ENCODE measurements at regions not wholly inside any gene's neighbourhood (a gene's known extent, or its start where the extent isn't known, plus 50 kb on each side); places are given as distances from the start of the nearest gene placed in this dataset.
A peak's percentile ranks its signal among the peaks of the same experiment; 100 is the strongest.

DNA sequence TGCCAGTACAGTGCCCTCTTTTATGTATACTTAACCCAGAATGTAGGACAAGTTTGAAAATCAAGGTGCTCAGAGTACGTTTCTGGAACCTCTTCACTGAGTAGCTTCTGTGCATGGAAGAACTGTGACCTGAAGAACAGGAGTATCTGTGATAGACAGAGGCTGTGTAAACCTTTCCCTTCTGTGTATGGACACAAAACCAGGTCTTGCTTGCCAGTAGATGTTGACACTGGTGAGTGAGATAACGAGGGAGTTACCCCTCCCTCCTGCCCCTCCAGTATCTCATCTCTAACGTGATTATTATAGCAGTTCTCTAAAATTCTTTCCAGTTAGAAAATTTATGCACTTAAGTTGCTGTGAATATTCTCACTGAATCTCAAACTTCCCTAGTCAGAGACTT, 170.8 kb downstream of the RPL10L start:
- no peak for DNase-seq
- H3K36me3 Mint-ChIP-seq (ENCODE audit: low read depth), result no peaks in the 10 kb centered on the region
- H3K27ac Mint-ChIP-seq, result no peak overlapping the region
- no peaks in the 10 kb centered on the region for H3K27me3 Mint-ChIP-seq (ENCODE audit: low read depth, poor library complexity)
- H3K4me1 Mint-ChIP-seq, result no peaks in the 10 kb centered on the region
- H3K4me3 Mint-ChIP-seq, result no peak overlapping the region
- TF ChIP-seq, protein P1, sequence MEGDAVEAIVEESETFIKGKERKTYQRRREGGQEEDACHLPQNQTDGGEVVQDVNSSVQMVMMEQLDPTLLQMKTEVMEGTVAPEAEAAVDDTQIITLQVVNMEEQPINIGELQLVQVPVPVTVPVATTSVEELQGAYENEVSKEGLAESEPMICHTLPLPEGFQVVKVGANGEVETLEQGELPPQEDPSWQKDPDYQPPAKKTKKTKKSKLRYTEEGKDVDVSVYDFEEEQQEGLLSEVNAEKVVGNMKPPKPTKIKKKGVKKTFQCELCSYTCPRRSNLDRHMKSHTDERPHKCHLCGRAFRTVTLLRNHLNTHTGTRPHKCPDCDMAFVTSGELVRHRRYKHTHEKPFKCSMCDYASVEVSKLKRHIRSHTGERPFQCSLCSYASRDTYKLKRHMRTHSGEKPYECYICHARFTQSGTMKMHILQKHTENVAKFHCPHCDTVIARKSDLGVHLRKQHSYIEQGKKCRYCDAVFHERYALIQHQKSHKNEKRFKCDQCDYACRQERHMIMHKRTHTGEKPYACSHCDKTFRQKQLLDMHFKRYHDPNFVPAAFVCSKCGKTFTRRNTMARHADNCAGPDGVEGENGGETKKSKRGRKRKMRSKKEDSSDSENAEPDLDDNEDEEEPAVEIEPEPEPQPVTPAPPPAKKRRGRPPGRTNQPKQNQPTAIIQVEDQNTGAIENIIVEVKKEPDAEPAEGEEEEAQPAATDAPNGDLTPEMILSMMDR (IDR thresholded peaks at IDR 0.05), result no peak
- H3K9me3 Mint-ChIP-seq, result peaks cover 12% of the 10 kb centered on the region

DNA sequence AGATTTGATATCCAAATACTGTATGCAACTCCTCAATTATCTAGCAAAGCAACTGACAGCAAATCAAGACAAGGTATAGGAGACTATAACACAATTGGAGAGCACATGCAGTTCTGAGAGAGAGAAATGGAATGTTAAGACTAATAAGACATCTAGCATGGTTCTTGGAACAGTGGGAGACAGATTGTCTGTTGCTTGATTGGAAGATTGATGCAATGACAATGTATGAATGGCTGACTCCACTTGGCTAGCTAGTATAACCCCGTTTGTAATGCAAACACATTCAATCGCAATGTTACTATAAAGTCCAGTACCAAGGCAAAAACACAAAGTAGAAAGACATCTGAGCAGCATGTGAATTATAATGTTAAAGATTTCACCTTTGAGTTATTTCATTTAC, 179.3 kb downstream of the RPL10L start:
- TF ChIP-seq, protein P1 (IDR thresholded peaks at IDR 0.05), result no peak
- no peaks in the 10 kb centered on the region for H3K27me3 Mint-ChIP-seq (ENCODE audit: low read depth, poor library complexity)
- no peak for DNase-seq
- H3K36me3 Mint-ChIP-seq (ENCODE audit: low read depth), result no peaks in the 10 kb centered on the region
- no peak overlapping the region for H3K27ac Mint-ChIP-seq
- H3K9me3 Mint-ChIP-seq, result peaks cover 14% of the 10 kb centered on the region
- H3K4me1 Mint-ChIP-seq, result no peaks in the 10 kb centered on the region
- no peak overlapping the region for H3K4me3 Mint-ChIP-seq

DNA sequence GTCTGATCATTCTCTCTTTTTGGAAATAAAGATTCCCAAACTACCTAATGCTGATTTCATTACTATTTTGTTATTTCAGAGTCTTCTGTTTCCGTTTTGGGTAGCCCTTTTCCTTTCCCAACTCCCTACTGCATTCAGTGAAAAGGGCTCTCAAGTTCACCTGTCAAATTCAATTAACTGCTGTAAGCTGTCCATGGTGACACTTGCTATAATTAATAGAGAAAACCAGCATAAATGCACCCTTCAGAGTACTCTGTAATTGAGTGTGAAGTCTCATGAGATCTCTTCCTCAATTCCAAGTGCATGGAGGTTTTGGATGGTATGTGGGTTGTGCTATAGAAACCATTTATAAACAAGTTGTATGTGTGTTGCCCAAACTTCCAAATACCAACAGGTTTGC, 187.2 kb downstream of the RPL10L start:
- TF ChIP-seq, protein P1 (IDR thresholded peaks at IDR 0.05), result no peak
- Mint-ChIP-seq H3K36me3 (ENCODE audit: low read depth) (peaks cover 6% of the 10 kb centered on the region), H3K27ac (no peak overlapping the region), H3K4me3 (no peak overlapping the region), H3K27me3 (ENCODE audit: low read depth, poor library complexity) (no peaks in the 10 kb centered on the region), H3K4me1 (no peaks in the 10 kb centered on the region), H3K9me3 (peaks cover 17% of the 10 kb centered on the region)
- DNase-seq, result no peak

DNA sequence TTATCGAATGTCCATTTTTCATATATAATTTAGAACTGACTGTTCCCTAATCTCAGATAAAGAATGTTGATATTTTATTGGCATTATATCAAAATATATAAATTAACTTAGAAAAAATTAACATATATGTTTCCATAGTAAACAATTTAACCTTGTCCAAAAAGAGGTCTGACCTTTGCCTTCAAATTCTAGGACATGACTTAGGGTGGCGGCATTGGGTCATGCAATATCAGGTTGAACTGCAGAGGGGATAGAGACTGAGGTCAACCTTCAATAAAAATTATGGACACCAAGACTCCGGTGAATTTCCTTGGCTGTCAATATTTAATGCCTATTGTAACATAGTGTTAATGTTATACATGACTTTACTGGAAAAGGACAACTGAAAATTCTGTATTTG, 199.8 kb downstream of the RPL10L start:
- H3K36me3 Mint-ChIP-seq (ENCODE audit: low read depth), result no peaks in the 10 kb centered on the region
- no peaks in the 10 kb centered on the region for H3K4me1 Mint-ChIP-seq
- no peak for DNase-seq
- H3K27ac Mint-ChIP-seq, result no peak overlapping the region
- H3K9me3 Mint-ChIP-seq, result no peaks in the 10 kb centered on the region
- TF ChIP-seq, protein P1 (IDR thresholded peaks at IDR 0.05), result no peak
- H3K4me3 Mint-ChIP-seq, result no peak overlapping the region
- H3K27me3 Mint-ChIP-seq (ENCODE audit: low read depth, poor library complexity), result no peaks in the 10 kb centered on the region

DNA sequence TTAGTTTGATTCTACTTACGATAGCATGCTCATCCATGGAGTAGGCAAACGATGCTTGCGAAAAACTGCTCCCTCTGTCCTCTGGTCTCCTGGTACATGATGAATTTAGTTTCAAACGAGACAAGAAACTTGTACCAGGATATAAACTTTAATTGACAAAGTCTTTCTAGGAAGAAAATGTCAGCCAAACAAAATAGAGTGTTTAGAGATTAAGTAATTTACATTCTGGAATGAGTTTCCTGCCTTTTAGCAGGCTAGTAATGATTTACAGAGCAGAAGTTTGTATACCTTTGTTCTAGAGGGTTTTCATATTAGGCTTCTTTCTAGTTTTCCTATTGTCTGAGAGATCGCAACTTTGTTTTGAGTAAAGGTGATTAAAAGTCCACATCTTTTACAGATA, 206.9 kb downstream of the RPL10L start:
- Mint-ChIP-seq H3K36me3 (ENCODE audit: low read depth) (no peaks in the 10 kb centered on the region), H3K4me1 (no peaks in the 10 kb centered on the region), H3K27ac (no peak overlapping the region), H3K27me3 (ENCODE audit: low read depth, poor library complexity) (peaks cover 3% of the 10 kb centered on the region), H3K9me3 (peaks cover 22% of the 10 kb centered on the region), H3K4me3 (no peak overlapping the region)
- TF ChIP-seq, protein P1 (IDR thresholded peaks at IDR 0.05), result no peak
- DNase-seq, result no peak

DNA sequence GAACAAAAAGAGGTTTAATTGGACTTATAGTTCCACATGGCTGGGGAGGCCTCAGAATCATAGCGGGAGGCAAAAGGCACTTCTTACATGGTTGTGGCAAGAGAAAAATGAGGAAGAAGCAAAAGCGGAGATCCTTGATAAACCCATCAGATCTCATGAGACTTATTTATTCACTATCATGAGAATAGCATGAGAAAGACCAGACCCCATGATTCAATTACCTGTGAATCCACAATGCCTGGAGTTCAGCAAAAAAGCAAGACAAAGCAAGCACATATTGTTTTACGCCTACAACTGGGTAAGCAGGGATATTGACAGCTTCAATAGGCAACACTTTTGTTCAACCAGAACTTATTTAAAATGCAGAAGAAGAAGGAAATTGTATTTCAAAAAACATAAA, 218.2 kb downstream of the RPL10L start:
- no peak for DNase-seq
- peak overlapping the region; percentile 9 for H3K27ac Mint-ChIP-seq

More for the DNA sequence above, 218.2 kb downstream of the RPL10L start:
- Mint-ChIP-seq H3K27me3 (ENCODE audit: low read depth, poor library complexity) (no peaks in the 10 kb centered on the region), H3K4me3 (no peak overlapping the region), H3K36me3 (ENCODE audit: low read depth) (no peaks in the 10 kb centered on the region), H3K9me3 (peaks cover 4% of the 10 kb centered on the region), H3K4me1 (no peaks in the 10 kb centered on the region)
- TF ChIP-seq, protein P1 (IDR thresholded peaks at IDR 0.05), result no peak

All from nephron progenitor cell (in vitro differentiated cells).